ENCODE measurements at regions not wholly inside any gene's neighbourhood (a gene's known extent, or its start where the extent isn't known, plus 50 kb on each side); places are given as distances from the start of the nearest gene placed in this dataset.

- no peaks in the 10 kb centered on the region for H3K9me3 ChIP-seq
- H3K4me3 ChIP-seq, result no peak overlapping the region
- no peak for DNase-seq (ENCODE audit: low spot score)
- WGBS, result 85% methylated on average over 30 of the region's 30 CpGs
- H3K27ac ChIP-seq, result no peak overlapping the region
- TF ChIP-seq, protein P1, sequence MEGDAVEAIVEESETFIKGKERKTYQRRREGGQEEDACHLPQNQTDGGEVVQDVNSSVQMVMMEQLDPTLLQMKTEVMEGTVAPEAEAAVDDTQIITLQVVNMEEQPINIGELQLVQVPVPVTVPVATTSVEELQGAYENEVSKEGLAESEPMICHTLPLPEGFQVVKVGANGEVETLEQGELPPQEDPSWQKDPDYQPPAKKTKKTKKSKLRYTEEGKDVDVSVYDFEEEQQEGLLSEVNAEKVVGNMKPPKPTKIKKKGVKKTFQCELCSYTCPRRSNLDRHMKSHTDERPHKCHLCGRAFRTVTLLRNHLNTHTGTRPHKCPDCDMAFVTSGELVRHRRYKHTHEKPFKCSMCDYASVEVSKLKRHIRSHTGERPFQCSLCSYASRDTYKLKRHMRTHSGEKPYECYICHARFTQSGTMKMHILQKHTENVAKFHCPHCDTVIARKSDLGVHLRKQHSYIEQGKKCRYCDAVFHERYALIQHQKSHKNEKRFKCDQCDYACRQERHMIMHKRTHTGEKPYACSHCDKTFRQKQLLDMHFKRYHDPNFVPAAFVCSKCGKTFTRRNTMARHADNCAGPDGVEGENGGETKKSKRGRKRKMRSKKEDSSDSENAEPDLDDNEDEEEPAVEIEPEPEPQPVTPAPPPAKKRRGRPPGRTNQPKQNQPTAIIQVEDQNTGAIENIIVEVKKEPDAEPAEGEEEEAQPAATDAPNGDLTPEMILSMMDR (IDR thresholded peaks at IDR 0.05), result no peak
- TF ChIP-seq POLR2AphosphoS5 (IDR thresholded peaks at IDR 0.05) (no peak), POLR2A (IDR thresholded peaks at IDR 0.05) (no peak)
- H3K27me3 ChIP-seq (replicated peaks; ENCODE audit: insufficient read depth), result peaks cover 11% of the 10 kb centered on the region
- intact Hi-C loops (cut with DNase I), result no loop called here
- H3K4me1 ChIP-seq (replicated peaks), result no peaks in the 10 kb centered on the region
- H3K36me3 ChIP-seq, result no peaks in the 10 kb centered on the region
Measured at GRCh38 chr14:104277416-104278213, 139.2 kb downstream of the KIF26A start.

DNA sequence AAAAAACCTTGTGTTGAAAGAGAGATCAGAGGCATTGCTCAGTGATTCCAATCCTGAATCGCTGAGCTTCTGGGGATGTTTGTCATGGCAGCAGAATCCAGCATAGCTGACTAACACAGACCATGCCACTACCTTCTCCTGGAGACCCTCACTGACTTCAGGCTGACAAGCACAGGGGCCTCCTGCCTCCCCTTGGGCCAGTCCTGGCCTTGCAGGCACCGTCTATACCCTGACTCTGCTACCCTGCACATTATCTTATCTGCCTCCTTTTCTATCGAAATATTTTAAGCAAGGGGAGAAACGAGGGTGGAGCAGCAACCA is 139.8 kb downstream of the KIF26A start:
- WGBS, result 83% methylated on average over 4 of the region's 4 CpGs
- no peak for DNase-seq (ENCODE audit: low spot score)
- intact Hi-C loops (cut with DNase I), result no loop called here

GRCh38 chr14:104280085-104280901 is 141.9 kb downstream of the KIF26A start:
- Histone ChIP-seq H3K27ac (no peak overlapping the region), H3K4me3 (no peak overlapping the region), H3K36me3 (no peaks in the 10 kb centered on the region), H3K27me3 (replicated peaks; ENCODE audit: insufficient read depth) (peaks cover 11% of the 10 kb centered on the region), H3K4me1 (replicated peaks) (peaks cover 5% of the 10 kb centered on the region), H3K9me3 (no peaks in the 10 kb centered on the region)
- WGBS, result 94% methylated on average over 32 of the region's 32 CpGs
- intact Hi-C loops (cut with DNase I), result no loop called here
- TF ChIP-seq, protein P1 (IDR thresholded peaks at IDR 0.05), result no peak
- no peak for TF ChIP-seq POLR2A (IDR thresholded peaks at IDR 0.05)
- TF ChIP-seq POLR2AphosphoS5 (IDR thresholded peaks at IDR 0.05), result no peak
- no peak for DNase-seq (ENCODE audit: low spot score)

More for the DNA sequence above, 139.8 kb downstream of the KIF26A start:
- Histone ChIP-seq H3K4me1 (replicated peaks) (peaks cover 1% of the 10 kb centered on the region), H3K27ac (no peak overlapping the region), H3K4me3 (no peak overlapping the region), H3K27me3 (replicated peaks; ENCODE audit: insufficient read depth) (peaks cover 11% of the 10 kb centered on the region), H3K9me3 (no peaks in the 10 kb centered on the region), H3K36me3 (no peaks in the 10 kb centered on the region)
- no peak for TF ChIP-seq POLR2AphosphoS5 (IDR thresholded peaks at IDR 0.05)
- no peak for TF ChIP-seq POLR2A (IDR thresholded peaks at IDR 0.05)
- TF ChIP-seq, protein P1 (IDR thresholded peaks at IDR 0.05), result no peak

DNA sequence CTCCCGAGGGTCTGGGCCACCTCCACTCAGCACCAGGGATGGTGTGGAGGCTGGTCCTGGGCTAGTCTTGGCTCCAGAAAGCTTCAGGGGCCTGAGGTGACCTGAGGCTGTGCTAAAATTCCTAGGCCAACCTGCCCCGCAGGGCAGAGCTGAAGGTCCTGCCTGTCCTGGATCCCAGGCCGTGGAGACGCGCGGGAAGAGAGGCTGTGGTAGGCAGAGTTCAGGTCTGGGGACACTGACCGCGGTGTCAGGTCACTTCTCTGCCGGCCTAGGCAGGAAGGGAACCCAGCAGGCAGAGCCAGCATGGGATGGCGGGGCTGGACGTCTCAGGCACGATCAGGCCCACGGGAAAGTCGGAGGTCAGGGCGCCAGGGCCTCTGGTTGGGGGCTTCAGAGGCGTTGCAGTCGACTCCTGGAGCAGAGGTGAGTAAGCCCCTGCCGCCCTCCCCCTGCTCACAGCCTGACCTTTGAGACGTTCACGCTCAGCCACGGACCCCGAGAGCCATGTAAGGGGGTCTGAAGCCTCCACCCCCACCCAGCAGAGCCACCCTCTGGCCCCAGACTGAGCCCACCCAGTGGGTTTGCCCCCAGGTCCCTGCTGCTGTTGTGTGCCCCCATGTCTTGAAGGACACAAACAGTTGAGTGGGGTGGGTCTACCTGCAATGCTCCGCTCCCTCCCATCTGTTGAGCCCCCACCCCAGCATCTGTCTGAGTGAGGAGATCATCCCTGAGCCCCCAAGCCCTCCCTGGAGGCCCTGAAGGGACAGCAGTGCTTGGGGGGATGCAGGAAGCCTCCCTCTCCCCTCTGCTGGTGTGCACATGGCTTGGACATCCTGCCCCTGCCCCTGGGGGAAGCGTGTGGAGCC is 142.7 kb downstream of the KIF26A start:
- H3K9me3 ChIP-seq, result no peaks in the 10 kb centered on the region
- H3K27me3 ChIP-seq (replicated peaks; ENCODE audit: insufficient read depth), result peaks cover 11% of the 10 kb centered on the region
- peaks cover 5% of the 10 kb centered on the region for H3K4me1 ChIP-seq (replicated peaks)
- no peak for DNase-seq (ENCODE audit: low spot score)
- WGBS, result 93% methylated on average over 24 of the region's 24 CpGs
- no peak overlapping the region for H3K27ac ChIP-seq
- TF ChIP-seq POLR2AphosphoS5 (IDR thresholded peaks at IDR 0.05) (no peak), POLR2A (IDR thresholded peaks at IDR 0.05) (no peak)
- TF ChIP-seq, protein P1 (IDR thresholded peaks at IDR 0.05), result no peak
- intact Hi-C loops (cut with DNase I), result no loop called here
- no peaks in the 10 kb centered on the region for H3K36me3 ChIP-seq
- H3K4me3 ChIP-seq, result no peak overlapping the region
